Hepatocyte (in vitro differentiated cells): ENCODE measurements at regions not wholly inside any gene's neighbourhood (a gene's known extent, or its start where the extent isn't known, plus 50 kb on each side); places are given as distances from the start of the nearest gene placed in this dataset.

Experiments used
- DNase-seq: peaks from one replicate; pipeline ENCODE4 v3.0.0-alpha.2; 2016; ENCODE audit warnings: low spot score
- H2AFZ ChIP-seq: fragments of 200-600 bp; sonication (generic); 2 replicates; pipeline ENCODE4 v1.6.0; 2016; ENCODE audit warnings: antibody characterized with exemption, mild to moderate bottlenecking
- H3K27ac ChIP-seq: fragments of 200-600 bp; sonication (generic); 2 replicates; pipeline ENCODE4 v1.5.1; 2016; ENCODE audit warnings: mild to moderate bottlenecking
- H3K27me3 ChIP-seq: fragments of 200-600 bp; sonication (generic); 2 replicates; pipeline ENCODE4 v1.6.1; 2016
- H3K36me3 ChIP-seq: fragments of 200-600 bp; sonication (generic); replicated peaks from 2 replicates; pipeline ENCODE4 v1.5.1; 2016; ENCODE audit warnings: low read depth; ENCODE audit not compliant: insufficient read depth
- H3K4me1 ChIP-seq: fragments of 200-600 bp; sonication (generic); 2 replicates; pipeline ENCODE4 v1.5.1; 2016; ENCODE audit warnings: mild to moderate bottlenecking, moderate library complexity; ENCODE audit not compliant: insufficient read depth
- H3K4me2 ChIP-seq: fragments of 200-600 bp; sonication (generic); 2 replicates; pipeline ENCODE4 v1.6.0; 2016
- H3K4me3 ChIP-seq: fragments of 200-600 bp; sonication (generic); 2 replicates; pipeline ENCODE4 v1.5.1; 2016; ENCODE audit warnings: mild to moderate bottlenecking
- H3K79me2 ChIP-seq: fragments of 200-600 bp; sonication (generic); 2 replicates; pipeline ENCODE4 v1.6.0; 2017; ENCODE audit warnings: mild to moderate bottlenecking
- H3K9me2 ChIP-seq: fragments of 200-600 bp; sonication (generic); replicated peaks from 2 replicates; pipeline ENCODE4 v1.6.0; 2017; ENCODE audit warnings: mild to moderate bottlenecking; ENCODE audit not compliant: insufficient read depth
- H3K9me3 ChIP-seq: fragments of 200-600 bp; sonication (generic); 2 replicates; pipeline ENCODE4 v1.5.1; 2016; ENCODE audit warnings: low read depth, mild to moderate bottlenecking
- H4K20me1 ChIP-seq: fragments of 200-600 bp; sonication (generic); 2 replicates; pipeline ENCODE4 v1.6.0; 2016; ENCODE audit warnings: mild to moderate bottlenecking; ENCODE audit not compliant: insufficient read depth, poor library complexity, severe bottlenecking
- CTCF ChIP-seq: fragments of 200-600 bp; sonication (generic); IDR thresholded peaks from 2 replicates; pipeline ENCODE4 v1.5.1; 2016; ENCODE audit warnings: antibody characterized with exemption, mild to moderate bottlenecking; ENCODE audit not compliant: poor library complexity
- EZH2 ChIP-seq: fragments of 200-600 bp; sonication (generic); IDR thresholded peaks from 2 replicates; pipeline ENCODE4 v1.6.1; 2016; ENCODE audit warnings: antibody characterized with exemption, mild to moderate bottlenecking, borderline replicate concordance
- EZH2phosphoT487 ChIP-seq: fragments of 200-600 bp; sonication (generic); IDR thresholded peaks from one replicate; pipeline ENCODE4 v1.6.1; 2018; ENCODE audit warnings: antibody characterized with exemption, mild to moderate bottlenecking, low read depth, moderate library complexity; ENCODE audit not compliant: unreplicated experiment, severe bottlenecking
- WGBS: methylation state at CpG from one replicate; pipeline ENCODE4 v1.1.6; 2016; ENCODE audit warnings: low lambda C conversion rate; ENCODE audit errors: missing lambda C conversion rate; 5-methylcytosine and 5-hydroxymethylcytosine counted together

- no peak for TF ChIP-seq EZH2
- TF ChIP-seq CTCF, result no peak
- no peak for TF ChIP-seq EZH2phosphoT487
- no peak overlapping the region for H3K4me3 ChIP-seq
- no peak for DNase-seq
- H3K79me2 ChIP-seq, result no peaks in the 10 kb centered on the region
- no peak overlapping the region for H3K27ac ChIP-seq
- H3K27me3 ChIP-seq, result no peaks in the 10 kb centered on the region
- no peaks in the 10 kb centered on the region for H4K20me1 ChIP-seq
- H3K36me3 ChIP-seq, result no peaks in the 10 kb centered on the region
- H3K4me1 ChIP-seq, result no peaks in the 10 kb centered on the region
- no peak overlapping the region for H2AFZ ChIP-seq
- H3K4me2 ChIP-seq, result no peak overlapping the region
- no peaks in the 10 kb centered on the region for H3K9me3 ChIP-seq
- 50% methylated on average over 2 of the region's 2 CpGs for WGBS
- H3K9me2 ChIP-seq, result no peaks in the 10 kb centered on the region
Observed at GRCh38 chr14:79967453-79967852, 243.9 kb downstream of the DIO2 start.

DNA sequence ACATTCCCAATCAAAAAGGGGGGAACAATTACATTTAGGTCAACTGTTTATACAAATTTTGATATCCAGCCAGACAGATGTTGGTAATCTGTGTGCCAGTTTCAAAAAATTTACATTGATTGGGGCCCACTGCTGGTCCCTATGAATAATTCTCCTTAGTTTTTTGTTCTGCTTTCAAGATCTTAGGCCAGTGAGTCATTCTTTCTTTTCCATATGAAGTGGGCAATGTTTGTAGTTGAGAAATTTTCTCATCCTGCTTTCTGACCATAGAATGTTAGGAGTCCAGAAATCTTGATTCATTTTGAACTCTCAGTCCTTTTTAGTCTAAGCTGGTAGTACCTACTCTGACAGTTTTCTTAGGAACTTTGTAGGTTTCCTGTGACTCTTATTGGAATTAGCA, 244.3 kb downstream of the DIO2 start:
- DNase-seq, result no peak
- no peaks in the 10 kb centered on the region for H3K9me3 ChIP-seq
- H3K27me3 ChIP-seq, result no peaks in the 10 kb centered on the region
- no peak overlapping the region for H2AFZ ChIP-seq
- H4K20me1 ChIP-seq, result no peaks in the 10 kb centered on the region
- TF ChIP-seq EZH2 (no peak), EZH2phosphoT487 (no peak), CTCF (no peak)
- no peak overlapping the region for H3K27ac ChIP-seq
- no peak overlapping the region for H3K4me2 ChIP-seq
- no peaks in the 10 kb centered on the region for H3K79me2 ChIP-seq
- no peaks in the 10 kb centered on the region for H3K4me1 ChIP-seq
- no peaks in the 10 kb centered on the region for H3K36me3 ChIP-seq
- no peak overlapping the region for H3K4me3 ChIP-seq
- H3K9me2 ChIP-seq, result no peaks in the 10 kb centered on the region

DNA sequence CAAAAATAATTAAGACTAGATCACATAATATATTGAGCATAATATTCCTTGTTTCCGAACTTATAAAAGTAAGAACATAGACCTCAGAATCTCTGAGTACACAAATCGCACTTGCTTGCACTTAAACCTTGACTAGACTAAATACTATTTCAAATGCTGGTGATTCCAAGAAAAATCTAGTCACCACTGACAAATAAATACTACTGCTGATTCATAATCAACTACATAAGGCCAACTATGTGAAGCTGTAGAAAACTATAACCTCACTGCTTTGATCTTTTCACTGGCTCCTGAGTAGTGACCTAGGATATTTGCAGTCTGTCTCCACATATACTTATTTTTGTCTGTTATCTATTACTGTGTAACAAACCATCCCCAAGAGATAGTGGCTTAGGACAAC, 245.4 kb downstream of the DIO2 start:
- H3K4me3 ChIP-seq, result no peak overlapping the region
- no peaks in the 10 kb centered on the region for H3K36me3 ChIP-seq
- H3K9me3 ChIP-seq, result no peaks in the 10 kb centered on the region
- H3K27ac ChIP-seq, result no peak overlapping the region
- no peak overlapping the region for H2AFZ ChIP-seq
- H3K4me1 ChIP-seq, result no peaks in the 10 kb centered on the region
- H3K27me3 ChIP-seq, result no peaks in the 10 kb centered on the region
- no peaks in the 10 kb centered on the region for H4K20me1 ChIP-seq
- H3K9me2 ChIP-seq, result no peaks in the 10 kb centered on the region
- WGBS, result 92% methylated on average over 2 of the region's 2 CpGs
- H3K79me2 ChIP-seq, result no peaks in the 10 kb centered on the region
- TF ChIP-seq EZH2 (no peak), EZH2phosphoT487 (no peak), CTCF (no peak)
- no peak for DNase-seq
- no peak overlapping the region for H3K4me2 ChIP-seq

DNA sequence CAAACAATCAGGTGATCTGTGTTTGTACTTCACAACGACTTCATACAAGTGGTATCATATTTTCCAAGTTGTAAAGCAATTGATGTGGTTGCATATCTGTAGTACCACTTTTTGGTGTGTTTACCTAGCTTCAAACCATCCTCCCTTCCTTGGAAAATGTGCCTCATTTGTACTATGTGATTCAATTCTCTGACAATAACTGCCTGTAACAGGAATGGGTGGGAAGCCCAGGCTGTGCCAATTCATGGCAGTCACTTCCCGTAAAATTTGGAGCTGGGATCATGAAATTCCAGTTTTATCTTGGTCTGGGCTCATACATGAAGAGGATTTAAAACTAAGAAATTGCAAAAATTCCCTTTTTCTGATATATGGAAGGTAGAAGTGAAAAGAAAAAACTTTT, 250.1 kb downstream of the DIO2 start:
- Histone ChIP-seq H3K4me3 (no peak overlapping the region), H3K4me2 (no peak overlapping the region), H3K9me2 (no peaks in the 10 kb centered on the region), H3K27ac (peak overlapping the region; percentile 18), H3K9me3 (no peaks in the 10 kb centered on the region), H3K27me3 (no peaks in the 10 kb centered on the region), H3K4me1 (no peaks in the 10 kb centered on the region), H3K36me3 (no peaks in the 10 kb centered on the region), H2AFZ (no peak overlapping the region), H3K79me2 (no peaks in the 10 kb centered on the region), H4K20me1 (no peaks in the 10 kb centered on the region)
- TF ChIP-seq CTCF (no peak), EZH2phosphoT487 (no peak), EZH2 (no peak)
- 71% methylated on average over 2 of the region's 2 CpGs for WGBS
- DNase-seq, result no peak
